Stomach (tissue), 4 donors: ENCODE measurements at regions not wholly inside any gene's neighbourhood (a gene's known extent, or its start where the extent isn't known, plus 50 kb on each side); places are given as distances from the start of the nearest gene placed in this dataset.

ENCODE experiments used
- CTCF ChIP-seq, 7 experiments: fragments of 450-650 bp in 4 of 7; fragments of 200-600 bp in 3 of 7; sonication (generic) in 3 of 7; IDR thresholded peaks; one replicate each; pipeline ENCODE4 v1.5.1; 2016 to 2019; ENCODE audit warnings: antibody characterized with exemption in 7 of 7, control low read depth in 2 of 7, mild to moderate bottlenecking in 1 of 7
- POLR2A ChIP-seq, 4 donors: fragments of 450-650 bp; IDR thresholded peaks; one replicate each; pipeline ENCODE4 v1.6.1; 2016; ENCODE audit warnings: antibody characterized with exemption in 4 of 4, control low read depth in 2 of 4, mild to moderate bottlenecking in 1 of 4, moderate library complexity in 1 of 4

GRCh38 chr2:422676-423435, 135.0 kb upstream of the ALKAL2 start:
- TF ChIP-seq POLR2A (IDR thresholded peaks at IDR 0.05), result no peak
- TF ChIP-seq CTCF (IDR thresholded peaks at IDR 0.05), result no peak
